SU-DHL-6 (cell line): ENCODE measurements at regions not wholly inside any gene's neighbourhood (a gene's known extent, or its start where the extent isn't known, plus 50 kb on each side); places are given as distances from the start of the nearest gene placed in this dataset.

ENCODE experiments used
- EZH2phosphoT487 ChIP-seq: fragments of 200-600 bp; sonication (generic), shearing (Covaris generic); conservative IDR thresholded peaks from 2 replicates; pipeline ENCODE4 v1.6.1; 2018; ENCODE audit warnings: mild to moderate bottlenecking, antibody characterized with exemption, low read length, moderate library complexity, mixed read lengths
- TF ChIP-seq, protein P1 (sequence below): fragments of 200-600 bp; sonication (generic); IDR thresholded peaks from one replicate; pipeline ENCODE4 v1.5.1; 2017; ENCODE audit warnings: antibody characterized with exemption, mild to moderate bottlenecking, low read length, moderate library complexity; ENCODE audit not compliant: insufficient read depth, poor library complexity, severe bottlenecking

DNA sequence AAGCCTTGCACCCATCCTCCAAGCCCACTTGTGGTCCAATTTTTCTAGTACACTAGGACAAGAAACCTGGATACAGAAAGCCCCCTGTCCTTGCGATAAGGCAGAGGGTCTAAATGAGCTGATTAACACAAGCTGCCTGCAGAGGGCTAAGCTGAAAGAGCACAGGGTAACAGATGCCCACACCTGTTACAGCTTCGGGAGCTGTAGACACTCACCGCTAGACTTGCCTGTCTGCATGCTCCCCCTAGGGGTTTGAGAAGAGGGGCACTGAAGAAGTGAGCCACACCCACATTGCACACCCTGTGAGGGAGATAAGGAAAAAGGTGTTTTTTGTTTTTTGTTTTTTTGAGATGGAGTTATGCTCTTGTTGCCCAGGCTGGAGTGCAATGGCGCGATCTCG is 386.5 kb upstream of the AUTS2 start:
- TF ChIP-seq, protein P1, sequence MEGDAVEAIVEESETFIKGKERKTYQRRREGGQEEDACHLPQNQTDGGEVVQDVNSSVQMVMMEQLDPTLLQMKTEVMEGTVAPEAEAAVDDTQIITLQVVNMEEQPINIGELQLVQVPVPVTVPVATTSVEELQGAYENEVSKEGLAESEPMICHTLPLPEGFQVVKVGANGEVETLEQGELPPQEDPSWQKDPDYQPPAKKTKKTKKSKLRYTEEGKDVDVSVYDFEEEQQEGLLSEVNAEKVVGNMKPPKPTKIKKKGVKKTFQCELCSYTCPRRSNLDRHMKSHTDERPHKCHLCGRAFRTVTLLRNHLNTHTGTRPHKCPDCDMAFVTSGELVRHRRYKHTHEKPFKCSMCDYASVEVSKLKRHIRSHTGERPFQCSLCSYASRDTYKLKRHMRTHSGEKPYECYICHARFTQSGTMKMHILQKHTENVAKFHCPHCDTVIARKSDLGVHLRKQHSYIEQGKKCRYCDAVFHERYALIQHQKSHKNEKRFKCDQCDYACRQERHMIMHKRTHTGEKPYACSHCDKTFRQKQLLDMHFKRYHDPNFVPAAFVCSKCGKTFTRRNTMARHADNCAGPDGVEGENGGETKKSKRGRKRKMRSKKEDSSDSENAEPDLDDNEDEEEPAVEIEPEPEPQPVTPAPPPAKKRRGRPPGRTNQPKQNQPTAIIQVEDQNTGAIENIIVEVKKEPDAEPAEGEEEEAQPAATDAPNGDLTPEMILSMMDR = peak; percentile 68
- TF ChIP-seq EZH2phosphoT487 = no peak
